ENCODE measurements at regions not wholly inside any gene's neighbourhood (a gene's known extent, or its start where the extent isn't known, plus 50 kb on each side); places are given as distances from the start of the nearest gene placed in this dataset.

DNA sequence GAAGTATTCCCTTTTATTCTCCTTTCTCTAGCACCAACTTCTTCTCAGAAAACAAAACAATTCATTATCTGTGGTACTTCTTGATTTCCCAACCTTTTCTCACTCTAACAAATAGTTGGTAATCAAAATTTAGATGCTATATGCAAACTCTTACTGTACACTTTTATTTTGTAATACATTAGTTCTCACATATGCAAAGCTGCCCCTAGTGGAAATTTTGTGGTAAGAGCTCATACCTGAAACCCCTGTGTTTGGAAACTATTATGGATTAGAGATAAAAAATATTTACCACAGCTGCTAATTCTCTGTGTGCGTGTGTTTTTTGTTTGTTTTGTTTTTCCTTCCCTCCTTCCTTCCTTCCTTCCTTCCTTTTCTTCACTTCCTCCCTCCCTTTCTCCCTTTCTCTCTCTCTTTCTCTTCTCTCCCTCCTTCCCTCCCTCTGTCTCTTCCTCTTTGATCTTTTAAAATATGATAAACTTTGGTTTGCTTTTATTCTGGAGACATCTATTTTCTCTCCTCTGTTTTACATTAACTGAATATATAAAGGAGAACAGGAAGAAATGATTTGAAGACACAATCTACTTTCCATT, 537.4 kb downstream of the SLITRK6 start:
- TF ChIP-seq, protein P1, sequence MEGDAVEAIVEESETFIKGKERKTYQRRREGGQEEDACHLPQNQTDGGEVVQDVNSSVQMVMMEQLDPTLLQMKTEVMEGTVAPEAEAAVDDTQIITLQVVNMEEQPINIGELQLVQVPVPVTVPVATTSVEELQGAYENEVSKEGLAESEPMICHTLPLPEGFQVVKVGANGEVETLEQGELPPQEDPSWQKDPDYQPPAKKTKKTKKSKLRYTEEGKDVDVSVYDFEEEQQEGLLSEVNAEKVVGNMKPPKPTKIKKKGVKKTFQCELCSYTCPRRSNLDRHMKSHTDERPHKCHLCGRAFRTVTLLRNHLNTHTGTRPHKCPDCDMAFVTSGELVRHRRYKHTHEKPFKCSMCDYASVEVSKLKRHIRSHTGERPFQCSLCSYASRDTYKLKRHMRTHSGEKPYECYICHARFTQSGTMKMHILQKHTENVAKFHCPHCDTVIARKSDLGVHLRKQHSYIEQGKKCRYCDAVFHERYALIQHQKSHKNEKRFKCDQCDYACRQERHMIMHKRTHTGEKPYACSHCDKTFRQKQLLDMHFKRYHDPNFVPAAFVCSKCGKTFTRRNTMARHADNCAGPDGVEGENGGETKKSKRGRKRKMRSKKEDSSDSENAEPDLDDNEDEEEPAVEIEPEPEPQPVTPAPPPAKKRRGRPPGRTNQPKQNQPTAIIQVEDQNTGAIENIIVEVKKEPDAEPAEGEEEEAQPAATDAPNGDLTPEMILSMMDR (IDR thresholded peaks at IDR 0.05 in 2 of 3, conservative IDR thresholded peaks at IDR 0.05 in 1 of 3; ENCODE audit: borderline replicate concordance in 1 of 3, insufficient read depth in 1 of 3, low read depth in 2 of 3, low read length in 2 of 3): peak in 2 of 3 experiments; percentile 34 to 48; a peak in 3 of 6 replicates
- TF ChIP-seq YY1 (IDR thresholded peaks at IDR 0.05; ENCODE audit: extremely low read depth, insufficient replicate concordance, low read depth, low read length) (no peak), POLR2A (IDR thresholded peaks at IDR 0.05; ENCODE audit: borderline replicate concordance, extremely low read depth, insufficient read depth, insufficient read length) (no peak)

Data from HCT116 (cell line).